BLaER1 (cell line): ENCODE measurements at regions not wholly inside any gene's neighbourhood (a gene's known extent, or its start where the extent isn't known, plus 50 kb on each side); places are given as distances from the start of the nearest gene placed in this dataset.

Experiments
- H3K27ac ChIP-seq: shearing (Covaris generic); formaldehyde crosslinking; 2 replicates; pipeline ENCODE4 v1.8.1; 2022
- H3K27me3 ChIP-seq: shearing (Covaris generic); formaldehyde crosslinking; 2 replicates; pipeline ENCODE4 v1.8.1; 2022
- H3K36me3 ChIP-seq: shearing (Covaris generic); formaldehyde crosslinking; 2 replicates; pipeline ENCODE4 v1.8.1; 2022
- H3K4me1 ChIP-seq: shearing (Covaris generic); formaldehyde crosslinking; 2 replicates; pipeline ENCODE4 v1.8.1; 2022
- H3K4me2 ChIP-seq: shearing (Covaris generic); formaldehyde crosslinking; 2 replicates; pipeline ENCODE4 v1.8.1; 2022
- H3K4me3 ChIP-seq: shearing (Covaris generic); formaldehyde crosslinking; 2 replicates; pipeline ENCODE4 v1.8.1; 2022
- H3K9ac ChIP-seq: shearing (Covaris generic); formaldehyde crosslinking; 2 replicates; pipeline ENCODE4 v1.8.1; 2022
- H3K9me3 ChIP-seq: shearing (Covaris generic); formaldehyde crosslinking; 2 replicates; pipeline ENCODE4 v1.8.1; 2022
- H4K20me1 ChIP-seq: shearing (Covaris generic); formaldehyde crosslinking; 2 replicates; pipeline ENCODE4 v1.8.1; 2022
- Cebpa-rat ChIP-seq: shearing (Covaris generic); IDR thresholded peaks from 2 replicates; pipeline ENCODE4 v1.8.1; 2022

GRCh38 chr11:24312464-24313238 is 184.2 kb upstream of the LUZP2 start:
- H3K36me3 ChIP-seq: no peaks in the 10 kb centered on the region
- no peak for TF ChIP-seq Cebpa-rat
- no peak overlapping the region for H3K4me3 ChIP-seq
- H3K9ac ChIP-seq: no peak overlapping the region
- no peaks in the 10 kb centered on the region for H4K20me1 ChIP-seq
- H3K4me2 ChIP-seq: no peak overlapping the region
- H3K4me1 ChIP-seq: no peaks in the 10 kb centered on the region
- H3K27ac ChIP-seq: no peak overlapping the region
- H3K27me3 ChIP-seq: no peaks in the 10 kb centered on the region
- H3K9me3 ChIP-seq: peaks cover 21% of the 10 kb centered on the region

DNA sequence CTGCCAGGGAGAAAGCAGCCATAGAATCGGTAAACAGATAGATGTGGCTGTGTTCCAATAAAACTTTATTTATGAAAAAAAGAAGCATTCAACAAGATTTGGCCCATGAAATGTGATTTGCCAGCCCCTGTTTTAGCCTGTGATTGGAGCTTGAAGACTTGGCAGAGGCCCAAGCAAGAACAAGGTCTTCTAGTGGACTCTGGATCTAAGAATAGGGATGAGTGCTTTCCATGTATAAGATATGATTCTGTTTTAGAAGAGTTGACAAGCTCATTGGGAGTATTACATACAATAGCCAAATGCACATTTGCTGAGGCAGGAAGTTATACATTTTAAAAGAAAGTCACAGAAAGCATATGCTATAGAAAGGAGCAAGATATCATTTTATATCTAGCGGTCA is 175.6 kb upstream of the LUZP2 start:
- Histone ChIP-seq H3K4me3 (no peak overlapping the region), H3K9ac (no peak overlapping the region), H3K4me2 (no peak overlapping the region), H4K20me1 (no peaks in the 10 kb centered on the region), H3K27ac (no peak overlapping the region), H3K4me1 (no peaks in the 10 kb centered on the region), H3K27me3 (no peaks in the 10 kb centered on the region), H3K36me3 (no peaks in the 10 kb centered on the region), H3K9me3 (no peaks in the 10 kb centered on the region)
- no peak for TF ChIP-seq Cebpa-rat

- no peak for TF ChIP-seq Cebpa-rat
- Histone ChIP-seq H3K36me3 (no peaks in the 10 kb centered on the region), H3K4me1 (no peaks in the 10 kb centered on the region), H3K4me2 (no peak overlapping the region), H3K9ac (no peak overlapping the region), H3K27ac (no peak overlapping the region), H3K4me3 (no peak overlapping the region), H3K27me3 (no peaks in the 10 kb centered on the region), H3K9me3 (no peaks in the 10 kb centered on the region), H4K20me1 (no peaks in the 10 kb centered on the region)
Observed at GRCh38 chr11:24324211-24324610, 172.6 kb upstream of the LUZP2 start.

DNA sequence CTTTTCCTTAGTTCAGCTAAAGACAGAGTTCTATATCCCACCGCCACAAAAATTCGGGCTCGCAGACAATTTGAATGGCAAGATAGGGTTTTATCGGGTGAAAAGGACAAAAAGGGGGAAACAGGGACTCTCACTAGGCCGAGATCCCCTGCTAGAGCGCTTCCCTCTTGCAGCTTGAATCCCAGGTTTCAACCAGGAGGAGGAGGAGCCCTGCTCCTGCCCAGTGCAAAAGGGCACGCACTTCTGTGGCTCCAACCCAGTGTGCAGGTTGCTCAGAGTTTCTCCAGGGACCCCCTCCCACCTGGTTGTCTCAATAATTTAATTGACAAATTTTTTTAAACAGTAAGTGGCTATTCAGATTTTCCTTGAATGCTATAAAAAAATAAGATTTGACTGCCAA is 152.6 kb upstream of the LUZP2 start:
- Histone ChIP-seq H3K4me2 (no peak overlapping the region), H3K27me3 (no peaks in the 10 kb centered on the region), H3K9me3 (no peaks in the 10 kb centered on the region), H4K20me1 (no peaks in the 10 kb centered on the region), H3K4me1 (no peaks in the 10 kb centered on the region), H3K9ac (no peak overlapping the region), H3K36me3 (no peaks in the 10 kb centered on the region), H3K27ac (no peak overlapping the region), H3K4me3 (no peak overlapping the region)
- no peak for TF ChIP-seq Cebpa-rat

DNA sequence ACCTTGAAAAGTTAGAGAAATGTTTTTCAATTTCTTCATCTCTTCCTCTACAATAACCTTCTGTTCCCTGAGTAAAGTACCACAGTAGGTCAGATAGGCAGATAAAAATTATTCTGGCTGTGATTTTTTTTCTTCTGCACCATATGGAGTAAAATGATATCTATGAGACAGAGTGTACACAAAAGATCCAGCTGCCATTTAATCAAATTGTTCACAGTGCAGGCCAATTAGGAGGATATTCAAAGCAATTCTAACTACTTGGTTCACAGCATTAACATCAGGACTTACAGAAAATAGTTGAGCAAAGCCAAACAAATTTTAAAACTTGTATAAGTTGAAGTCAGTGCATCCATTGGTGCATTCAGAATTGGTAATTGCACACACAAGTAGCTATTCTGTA is 147.9 kb upstream of the LUZP2 start:
- H4K20me1 ChIP-seq: no peaks in the 10 kb centered on the region
- no peak overlapping the region for H3K27ac ChIP-seq
- H3K4me2 ChIP-seq: no peak overlapping the region
- no peak for TF ChIP-seq Cebpa-rat
- no peaks in the 10 kb centered on the region for H3K36me3 ChIP-seq
- H3K4me1 ChIP-seq: no peaks in the 10 kb centered on the region
- H3K27me3 ChIP-seq: no peaks in the 10 kb centered on the region
- H3K9ac ChIP-seq: no peak overlapping the region
- no peaks in the 10 kb centered on the region for H3K9me3 ChIP-seq
- no peak overlapping the region for H3K4me3 ChIP-seq

DNA sequence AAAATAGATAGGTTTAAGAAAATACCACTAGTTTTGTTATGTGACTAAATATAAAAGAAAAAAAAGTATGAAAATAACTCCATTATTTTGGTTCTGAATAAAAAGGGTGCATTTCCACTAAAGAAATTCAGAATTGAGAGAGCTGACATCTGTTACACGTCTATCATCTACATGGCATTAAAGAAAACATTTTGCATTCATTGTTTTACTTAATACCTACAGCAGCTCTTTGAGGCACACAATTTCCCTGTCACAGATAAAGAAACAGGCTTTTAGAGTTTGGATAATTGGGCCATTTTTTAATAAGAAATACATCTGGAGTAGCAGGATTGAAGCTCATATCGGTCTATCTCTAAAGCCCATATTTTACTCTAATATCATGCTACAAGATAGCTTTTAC is 145.7 kb upstream of the LUZP2 start:
- H3K27me3 ChIP-seq: no peaks in the 10 kb centered on the region
- H3K9ac ChIP-seq: no peak overlapping the region
- no peaks in the 10 kb centered on the region for H3K4me1 ChIP-seq
- TF ChIP-seq Cebpa-rat: no peak
- H4K20me1 ChIP-seq: no peaks in the 10 kb centered on the region
- H3K9me3 ChIP-seq: no peaks in the 10 kb centered on the region
- no peak overlapping the region for H3K4me2 ChIP-seq
- no peak overlapping the region for H3K27ac ChIP-seq
- no peak overlapping the region for H3K4me3 ChIP-seq
- no peaks in the 10 kb centered on the region for H3K36me3 ChIP-seq

GRCh38 chr11:24356501-24356900 is 140.4 kb upstream of the LUZP2 start:
- no peaks in the 10 kb centered on the region for H4K20me1 ChIP-seq
- no peaks in the 10 kb centered on the region for H3K4me1 ChIP-seq
- H3K27me3 ChIP-seq: no peaks in the 10 kb centered on the region
- no peak overlapping the region for H3K9ac ChIP-seq
- no peak overlapping the region for H3K4me2 ChIP-seq
- no peak overlapping the region for H3K27ac ChIP-seq
- no peaks in the 10 kb centered on the region for H3K9me3 ChIP-seq
- TF ChIP-seq Cebpa-rat: no peak
- H3K4me3 ChIP-seq: no peak overlapping the region
- H3K36me3 ChIP-seq: no peaks in the 10 kb centered on the region

- Histone ChIP-seq H3K27me3 (no peaks in the 10 kb centered on the region), H3K9ac (no peak overlapping the region), H3K4me1 (no peaks in the 10 kb centered on the region), H3K36me3 (no peaks in the 10 kb centered on the region), H3K27ac (no peak overlapping the region), H3K9me3 (no peaks in the 10 kb centered on the region), H3K4me2 (no peak overlapping the region), H3K4me3 (no peak overlapping the region), H4K20me1 (no peaks in the 10 kb centered on the region)
- TF ChIP-seq Cebpa-rat: no peak
Observed at GRCh38 chr11:24357620-24358410, 139.0 kb upstream of the LUZP2 start.

GRCh38 chr11:24372491-24372890 is 124.4 kb upstream of the LUZP2 start:
- Histone ChIP-seq H3K36me3 (no peaks in the 10 kb centered on the region), H3K9me3 (no peaks in the 10 kb centered on the region), H4K20me1 (no peaks in the 10 kb centered on the region), H3K27ac (no peak overlapping the region), H3K4me1 (no peaks in the 10 kb centered on the region), H3K9ac (no peak overlapping the region), H3K27me3 (no peaks in the 10 kb centered on the region), H3K4me3 (no peak overlapping the region), H3K4me2 (no peak overlapping the region)
- no peak for TF ChIP-seq Cebpa-rat

DNA sequence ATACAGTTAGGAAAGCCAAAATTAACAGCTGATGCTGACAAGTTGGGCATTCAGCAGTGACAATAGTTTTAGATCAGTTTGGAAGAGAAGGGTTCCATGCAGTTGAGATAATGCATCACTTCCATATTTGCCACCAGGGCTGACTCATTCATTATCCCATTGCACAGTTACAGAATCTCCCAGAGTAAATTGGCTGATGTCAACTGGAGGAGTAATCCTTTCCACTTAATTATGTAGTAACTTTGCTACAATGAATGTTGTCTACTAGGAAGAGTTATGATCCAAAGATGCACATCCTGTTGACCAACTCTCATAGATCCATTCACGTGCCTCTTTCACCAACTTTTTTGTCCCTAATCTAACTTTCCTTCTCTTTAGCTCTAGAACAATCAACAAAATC is 123.3 kb upstream of the LUZP2 start:
- Histone ChIP-seq H3K27me3 (no peaks in the 10 kb centered on the region), H3K4me2 (no peak overlapping the region), H3K4me3 (no peak overlapping the region), H3K9me3 (no peaks in the 10 kb centered on the region), H4K20me1 (no peaks in the 10 kb centered on the region), H3K4me1 (no peaks in the 10 kb centered on the region), H3K27ac (no peak overlapping the region), H3K9ac (no peak overlapping the region), H3K36me3 (no peaks in the 10 kb centered on the region)
- no peak for TF ChIP-seq Cebpa-rat
